ENCODE measurements at regions not wholly inside any gene's neighbourhood (a gene's known extent, or its start where the extent isn't known, plus 50 kb on each side); places are given as distances from the start of the nearest gene placed in this dataset.
"Not testable (repeated sequence)": the region's sequence is repeated elsewhere in the genome, so short reads cannot be mapped to it uniquely, and the experiment has no call there.

GRCh38 chr3:180421721-180422120, 180.2 kb upstream of the TTC14 start:
- DNase-seq (ENCODE audit: low read depth): no peak
- H3K4me3 ChIP-seq (ENCODE audit: control insufficient read depth, low read depth, low read length): no peak overlapping the region
- TF ChIP-seq, protein P1, sequence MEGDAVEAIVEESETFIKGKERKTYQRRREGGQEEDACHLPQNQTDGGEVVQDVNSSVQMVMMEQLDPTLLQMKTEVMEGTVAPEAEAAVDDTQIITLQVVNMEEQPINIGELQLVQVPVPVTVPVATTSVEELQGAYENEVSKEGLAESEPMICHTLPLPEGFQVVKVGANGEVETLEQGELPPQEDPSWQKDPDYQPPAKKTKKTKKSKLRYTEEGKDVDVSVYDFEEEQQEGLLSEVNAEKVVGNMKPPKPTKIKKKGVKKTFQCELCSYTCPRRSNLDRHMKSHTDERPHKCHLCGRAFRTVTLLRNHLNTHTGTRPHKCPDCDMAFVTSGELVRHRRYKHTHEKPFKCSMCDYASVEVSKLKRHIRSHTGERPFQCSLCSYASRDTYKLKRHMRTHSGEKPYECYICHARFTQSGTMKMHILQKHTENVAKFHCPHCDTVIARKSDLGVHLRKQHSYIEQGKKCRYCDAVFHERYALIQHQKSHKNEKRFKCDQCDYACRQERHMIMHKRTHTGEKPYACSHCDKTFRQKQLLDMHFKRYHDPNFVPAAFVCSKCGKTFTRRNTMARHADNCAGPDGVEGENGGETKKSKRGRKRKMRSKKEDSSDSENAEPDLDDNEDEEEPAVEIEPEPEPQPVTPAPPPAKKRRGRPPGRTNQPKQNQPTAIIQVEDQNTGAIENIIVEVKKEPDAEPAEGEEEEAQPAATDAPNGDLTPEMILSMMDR (IDR thresholded peaks at IDR 0.05; ENCODE audit: control insufficient read depth, insufficient read depth, low read depth, low read length, missing control alignments): no peak

- not testable (repeated sequence) for DNase-seq (ENCODE audit: low read depth); H3K4me3 ChIP-seq (ENCODE audit: control insufficient read depth, low read depth, low read length)
Measured at GRCh38 chr3:180424305-180424704, 177.7 kb upstream of the TTC14 start.

DNA sequence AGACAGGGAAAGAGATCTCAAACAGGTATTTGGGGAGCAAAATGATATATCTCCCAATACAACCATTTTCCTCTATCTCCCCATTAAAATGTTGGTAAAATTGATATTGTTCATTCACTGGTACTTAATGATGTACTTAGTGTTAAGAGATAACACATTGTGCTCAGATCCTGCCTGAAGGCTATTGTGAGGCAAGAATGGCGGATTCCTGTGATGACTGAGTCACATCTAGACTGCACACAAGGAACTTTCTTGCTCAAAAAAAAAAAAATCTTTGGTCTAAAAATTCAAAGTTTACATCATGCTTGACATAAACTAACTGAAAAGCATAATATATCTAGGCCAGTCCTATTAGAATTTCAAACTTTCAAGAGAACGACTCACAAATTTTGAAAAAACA, 171.1 kb upstream of the TTC14 start:
- no peak for DNase-seq (ENCODE audit: low read depth)
- TF ChIP-seq, protein P1 (IDR thresholded peaks at IDR 0.05; ENCODE audit: control insufficient read depth, insufficient read depth, low read depth, low read length, missing control alignments): no peak
- H3K4me3 ChIP-seq (ENCODE audit: control insufficient read depth, low read depth, low read length): no peak overlapping the region

DNA sequence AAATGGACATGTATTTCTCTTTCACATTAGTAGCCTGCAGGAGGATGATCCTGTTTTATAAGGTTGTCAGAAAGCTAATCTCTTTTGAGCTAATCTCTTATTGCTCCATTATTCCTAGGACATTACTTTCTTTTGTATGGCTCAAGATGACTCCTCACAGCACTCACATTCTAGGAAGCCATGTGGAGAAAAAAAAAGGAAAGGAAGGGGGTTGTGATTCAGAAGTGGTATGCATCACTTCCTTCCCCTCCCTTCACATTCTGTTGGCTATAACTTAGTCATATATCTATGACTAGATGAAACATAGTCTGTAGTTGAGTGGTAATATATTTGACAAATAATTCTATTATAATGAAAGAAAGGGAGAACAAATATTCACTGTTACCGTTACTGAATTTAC, 168.8 kb upstream of the TTC14 start:
- peak; percentile 41 for DNase-seq (ENCODE audit: low read depth)
- H3K4me3 ChIP-seq (ENCODE audit: control insufficient read depth, low read depth, low read length): no peak overlapping the region
- TF ChIP-seq, protein P1 (IDR thresholded peaks at IDR 0.05; ENCODE audit: control insufficient read depth, insufficient read depth, low read depth, low read length, missing control alignments): no peak

- no peak overlapping the region for H3K4me3 ChIP-seq (ENCODE audit: control insufficient read depth, low read depth, low read length)
- peak; percentile 32 for DNase-seq (ENCODE audit: low read depth)
- TF ChIP-seq, protein P1 (IDR thresholded peaks at IDR 0.05; ENCODE audit: control insufficient read depth, insufficient read depth, low read depth, low read length, missing control alignments): no peak
Measured at GRCh38 chr3:180447136-180447535, 154.8 kb upstream of the TTC14 start.

- H3K4me3 ChIP-seq (ENCODE audit: control insufficient read depth, low read depth, low read length); DNase-seq (ENCODE audit: low read depth): not testable (repeated sequence)
Measured at GRCh38 chr3:180448407-180448806, 153.6 kb upstream of the TTC14 start.

DNA sequence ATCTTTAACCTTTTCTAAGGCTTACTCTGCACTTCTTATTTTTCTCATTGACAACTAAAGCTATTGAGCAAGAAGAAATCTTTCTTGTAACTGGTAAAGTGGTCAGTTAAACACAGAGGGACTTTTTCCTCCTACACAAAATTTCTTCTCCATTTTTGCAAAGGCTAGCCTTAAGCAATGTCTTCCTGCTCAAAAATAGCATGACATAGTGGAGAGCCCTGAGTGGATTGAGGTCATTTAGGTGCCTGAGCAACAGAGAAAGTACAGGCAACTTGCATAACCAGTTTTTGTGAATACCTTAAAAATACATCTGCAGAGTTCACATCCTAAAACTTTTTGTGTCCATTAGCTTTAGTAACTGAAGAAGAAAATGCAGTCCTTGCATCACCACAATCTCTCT, 144.7 kb upstream of the TTC14 start:
- TF ChIP-seq, protein P1 (IDR thresholded peaks at IDR 0.05; ENCODE audit: control insufficient read depth, insufficient read depth, low read depth, low read length, missing control alignments): no peak
- no peak overlapping the region for H3K4me3 ChIP-seq (ENCODE audit: control insufficient read depth, low read depth, low read length)
- no peak for DNase-seq (ENCODE audit: low read depth)

- DNase-seq (ENCODE audit: low read depth): no peak
- TF ChIP-seq, protein P1 (IDR thresholded peaks at IDR 0.05; ENCODE audit: control insufficient read depth, insufficient read depth, low read depth, low read length, missing control alignments): no peak
- H3K4me3 ChIP-seq (ENCODE audit: control insufficient read depth, low read depth, low read length): no peak overlapping the region
Measured at GRCh38 chr3:180466401-180467011, 135.5 kb upstream of the TTC14 start.
